WTC11 (cell line): ENCODE measurements at regions not wholly inside any gene's neighbourhood (a gene's known extent, or its start where the extent isn't known, plus 50 kb on each side); places are given as distances from the start of the nearest gene placed in this dataset.

Source experiments
- ATAC-seq: fragments of 200-7000 bp; cut with Tn5 transposase; 2 replicates; pipeline ENCODE4 v1.10.0; 2021; ENCODE audit warnings: mild to moderate bottlenecking, moderate library complexity
- CTCF ChIA-PET: fragments of 300-600 bp; sonication (Branson Sonifier 250); formaldehyde crosslinking; loops from one replicate; lab custom pipeline; 2021; ENCODE audit warnings: antibody characterized with exemption; lab: Charles Lee
- POLR2A ChIA-PET: fragments of 350-600 bp; sonication (Branson Sonifier 250); formaldehyde crosslinking; loops from one replicate; lab custom pipeline; 2021; ENCODE audit warnings: antibody characterized with exemption; lab: Charles Lee
- DNase-seq: peaks from one replicate; pipeline ENCODE4 v3.0.0; 2021; ENCODE audit warnings: low spot score
- H3K27ac Mint-ChIP-seq: 2 replicates; pipeline ENCODE4 v1.8.0; 2021; ENCODE audit warnings: mixed read lengths
- H3K27me3 Mint-ChIP-seq: 2 replicates; pipeline ENCODE4 v1.8.0; 2021; ENCODE audit warnings: low read depth, mild to moderate bottlenecking, moderate library complexity, mixed read lengths
- H3K36me3 Mint-ChIP-seq: 2 replicates; pipeline ENCODE4 v1.8.0; 2021; ENCODE audit warnings: mixed read lengths
- H3K4me1 Mint-ChIP-seq: 2 replicates; pipeline ENCODE4 v1.8.0; 2022; ENCODE audit warnings: mixed read lengths
- H3K4me3 Mint-ChIP-seq: 2 replicates; pipeline ENCODE4 v1.8.0; 2021; ENCODE audit warnings: mild to moderate bottlenecking, moderate library complexity, mixed read lengths
- H3K9me3 Mint-ChIP-seq: 2 replicates; pipeline ENCODE4 v1.8.0; 2021; ENCODE audit warnings: mixed read lengths
- ELF4 ChIP-seq: sonication (generic); formaldehyde crosslinking; IDR thresholded peaks from 2 replicates; pipeline ENCODE4 v1.8.1; 2022; ENCODE audit warnings: low read depth, mild to moderate bottlenecking, moderate library complexity, missing genetic modification reagents
- ETV6 ChIP-seq: sonication (generic); formaldehyde crosslinking; IDR thresholded peaks from 2 replicates; pipeline ENCODE4 v1.8.1; 2022; ENCODE audit warnings: mild to moderate bottlenecking, missing genetic modification reagents
- FOXJ3 ChIP-seq: sonication (generic); formaldehyde crosslinking; IDR thresholded peaks from 2 replicates; pipeline ENCODE4 v1.9.0; 2021; ENCODE audit warnings: missing genetic modification reagents, mild to moderate bottlenecking, borderline replicate concordance
- FOXP1 ChIP-seq: sonication (generic); formaldehyde crosslinking; IDR thresholded peaks from 2 replicates; pipeline ENCODE4 v1.8.0; 2022; ENCODE audit warnings: missing genetic modification reagents, mild to moderate bottlenecking, moderate library complexity, borderline replicate concordance
- GRHL2 ChIP-seq: fragments of 250-450 bp; sonication (Bioruptor Pico); IDR thresholded peaks from 2 replicates; pipeline ENCODE4 v1.8.0; 2022; ENCODE audit warnings: mild to moderate bottlenecking, moderate library complexity; ENCODE audit not compliant: insufficient replicate concordance, severe bottlenecking
- GTF2I ChIP-seq: fragments of 250-450 bp; sonication (Bioruptor Pico); conservative IDR thresholded peaks from 2 replicates; pipeline ENCODE4 v1.4.0; 2021; ENCODE audit warnings: mild to moderate bottlenecking
- IRF2 ChIP-seq: sonication (generic); formaldehyde crosslinking; IDR thresholded peaks from 2 replicates; pipeline ENCODE4 v1.8.0; 2022; ENCODE audit warnings: low read depth, missing genetic modification reagents, borderline replicate concordance
- MAX ChIP-seq: sonication (generic); formaldehyde crosslinking; IDR thresholded peaks from 2 replicates; pipeline ENCODE4 v1.8.0; 2022; ENCODE audit warnings: mild to moderate bottlenecking, missing genetic modification reagents
- NR2C2 ChIP-seq: sonication (generic); formaldehyde crosslinking; IDR thresholded peaks from 2 replicates; pipeline ENCODE4 v1.8.0; 2022; ENCODE audit warnings: mild to moderate bottlenecking, missing genetic modification reagents
- PRDM15 ChIP-seq: sonication (generic); formaldehyde crosslinking; IDR thresholded peaks from 2 replicates; pipeline ENCODE4 v1.8.0; 2022; ENCODE audit warnings: missing genetic modification reagents
- PRRX2 ChIP-seq: fragments of 250-450 bp; sonication (Bioruptor Pico); IDR thresholded peaks from 2 replicates; pipeline ENCODE4 v1.8.0; 2021; ENCODE audit warnings: mild to moderate bottlenecking
- SMAD4 ChIP-seq: sonication (generic); formaldehyde crosslinking; IDR thresholded peaks from 2 replicates; pipeline ENCODE4 v1.8.0; 2022; ENCODE audit warnings: mild to moderate bottlenecking, missing genetic modification reagents
- TCF7 ChIP-seq: sonication (generic); formaldehyde crosslinking; IDR thresholded peaks from 2 replicates; pipeline ENCODE4 v1.8.0; 2022; ENCODE audit warnings: mild to moderate bottlenecking, low read depth, missing genetic modification reagents, moderate library complexity
- TEAD4 ChIP-seq: sonication (generic); formaldehyde crosslinking; IDR thresholded peaks from 2 replicates; pipeline ENCODE4 v1.8.0; 2022; ENCODE audit warnings: mild to moderate bottlenecking, missing genetic modification reagents
- ZBTB43 ChIP-seq: sonication (generic); formaldehyde crosslinking; IDR thresholded peaks from 2 replicates; pipeline ENCODE4 v1.8.1; 2023; ENCODE audit warnings: mild to moderate bottlenecking, missing genetic modification reagents
- ZMAT4 ChIP-seq: fragments of 250-450 bp; sonication (Bioruptor Pico); IDR thresholded peaks from 2 replicates; pipeline ENCODE4 v1.9.0; 2021; ENCODE audit warnings: mild to moderate bottlenecking
- ZNF138 ChIP-seq: sonication (generic); formaldehyde crosslinking; conservative IDR thresholded peaks from 2 replicates; pipeline ENCODE4 v1.8.1; 2022; ENCODE audit warnings: mild to moderate bottlenecking, moderate library complexity, missing genetic modification reagents
- ZNF219 ChIP-seq: sonication (generic); formaldehyde crosslinking; IDR thresholded peaks from 2 replicates; pipeline ENCODE4 v1.8.0; 2023; ENCODE audit warnings: missing genetic modification reagents, mild to moderate bottlenecking, borderline replicate concordance
- ZNF232 ChIP-seq: sonication (generic); formaldehyde crosslinking; IDR thresholded peaks from 2 replicates; pipeline ENCODE4 v1.8.0; 2022; ENCODE audit warnings: mild to moderate bottlenecking, missing genetic modification reagents
- ZNF396 ChIP-seq: fragments of 250-450 bp; sonication (Bioruptor Pico); IDR thresholded peaks from 2 replicates; pipeline ENCODE4 v1.8.0; 2021; ENCODE audit warnings: mild to moderate bottlenecking, moderate library complexity, borderline replicate concordance
- ZNF416 ChIP-seq: fragments of 250-450 bp; sonication (Bioruptor Pico); IDR thresholded peaks from 2 replicates; pipeline ENCODE4 v1.9.0; 2021; ENCODE audit warnings: mild to moderate bottlenecking, inconsistent platforms
- TF ChIP-seq, protein P1 (sequence below): sonication (generic); formaldehyde crosslinking; IDR thresholded peaks from 2 replicates; pipeline ENCODE4 v1.8.0; 2022; ENCODE audit warnings: mild to moderate bottlenecking, missing genetic modification reagents
- TF ChIP-seq, protein P2 (sequence below): sonication (generic); formaldehyde crosslinking; conservative IDR thresholded peaks from 2 replicates; pipeline ENCODE4 v1.8.1; 2022; ENCODE audit warnings: mild to moderate bottlenecking, missing genetic modification reagents

DNA sequence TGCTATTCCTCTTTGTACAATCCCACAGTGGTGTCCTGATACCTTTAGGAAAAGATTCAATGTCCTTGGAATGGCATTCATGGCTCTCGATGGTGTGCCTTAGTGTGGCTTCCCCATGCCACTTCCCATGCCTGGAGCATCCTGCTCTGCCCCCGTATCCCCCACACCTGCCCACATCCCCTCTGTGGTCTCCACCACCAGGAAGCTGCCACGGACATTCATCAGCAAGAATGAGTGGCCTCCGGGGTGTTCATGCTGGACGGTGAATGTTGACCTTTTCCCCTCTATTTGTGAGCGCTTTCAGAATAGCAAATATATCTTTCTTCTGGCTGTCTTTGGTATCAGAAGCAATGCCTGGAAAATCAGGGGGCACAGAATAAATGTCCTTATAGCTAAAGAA lies 262.0 kb upstream of the NRP1 start:
- ATAC-seq = no peak
- no peak for DNase-seq
- Mint-ChIP-seq H3K27me3 (no peaks in the 10 kb centered on the region), H3K9me3 (peaks cover 24% of the 10 kb centered on the region), H3K4me1 (peaks cover 4% of the 10 kb centered on the region; the same call in 1 of the 2 replicates), H3K4me3 (no peak overlapping the region), H3K36me3 (peaks cover 13% of the 10 kb centered on the region)
- POLR2A ChIA-PET = no interaction called here
- CTCF ChIA-PET = no interaction called here
- TF ChIP-seq FOXJ3 (CRISPR knock-in tag) = no peak
- no peak for TF ChIP-seq SMAD4 (CRISPR knock-in tag)
- TF ChIP-seq MAX (CRISPR knock-in tag) = no peak
- no peak for TF ChIP-seq NR2C2 (CRISPR knock-in tag)
- TF ChIP-seq ZNF232 (CRISPR knock-in tag) = no peak
- TF ChIP-seq ZNF416 = no peak
- no peak for TF ChIP-seq GTF2I
- no peak for TF ChIP-seq ETV6 (CRISPR knock-in tag)
- TF ChIP-seq, protein P1, sequence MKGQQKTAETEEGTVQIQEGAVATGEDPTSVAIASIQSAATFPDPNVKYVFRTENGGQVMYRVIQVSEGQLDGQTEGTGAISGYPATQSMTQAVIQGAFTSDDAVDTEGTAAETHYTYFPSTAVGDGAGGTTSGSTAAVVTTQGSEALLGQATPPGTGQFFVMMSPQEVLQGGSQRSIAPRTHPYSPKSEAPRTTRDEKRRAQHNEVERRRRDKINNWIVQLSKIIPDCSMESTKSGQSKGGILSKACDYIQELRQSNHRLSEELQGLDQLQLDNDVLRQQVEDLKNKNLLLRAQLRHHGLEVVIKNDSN = no peak
- TF ChIP-seq PRRX2 (CRISPR knock-in tag) = no peak
- TF ChIP-seq, all 79 proteins: peak for 0
- H3K27ac Mint-ChIP-seq = no peak overlapping the region

- POLR2A ChIA-PET = no interaction called here
- no peak overlapping the region for H3K27ac Mint-ChIP-seq
- DNase-seq = no peak
- peaks cover 14% of the 10 kb centered on the region for H3K36me3 Mint-ChIP-seq
- ATAC-seq = no peak
- TF ChIP-seq, protein P2, sequence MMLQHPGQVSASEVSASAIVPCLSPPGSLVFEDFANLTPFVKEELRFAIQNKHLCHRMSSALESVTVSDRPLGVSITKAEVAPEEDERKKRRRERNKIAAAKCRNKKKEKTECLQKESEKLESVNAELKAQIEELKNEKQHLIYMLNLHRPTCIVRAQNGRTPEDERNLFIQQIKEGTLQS = no peak
- TF ChIP-seq NR2C2 (CRISPR knock-in tag) (no peak), ZNF219 (no peak), ZNF138 (CRISPR knock-in tag) (no peak), ZNF396 (CRISPR knock-in tag) (no peak), TEAD4 (no peak)
- no peaks in the 10 kb centered on the region for H3K4me1 Mint-ChIP-seq
- CTCF ChIA-PET = no interaction called here
- no peak overlapping the region for H3K4me3 Mint-ChIP-seq
- H3K27me3 Mint-ChIP-seq = no peaks in the 10 kb centered on the region
- H3K9me3 Mint-ChIP-seq = peaks cover 24% of the 10 kb centered on the region
Observed at GRCh38 chr10:33594475-33594874, 260.0 kb upstream of the NRP1 start.

GRCh38 chr10:33588974-33589600 lies 254.6 kb upstream of the NRP1 start:
- H3K36me3 Mint-ChIP-seq = peaks cover 38% of the 10 kb centered on the region

More at GRCh38 chr10:33588974-33589600, 254.6 kb upstream of the NRP1 start:
- ATAC-seq = no peak
- Mint-ChIP-seq H3K4me1 (no peaks in the 10 kb centered on the region), H3K27ac (no peak overlapping the region), H3K27me3 (no peaks in the 10 kb centered on the region; the same call in 1 of the 2 replicates), H3K9me3 (peaks cover 57% of the 10 kb centered on the region), H3K4me3 (no peak overlapping the region)
- DNase-seq = no peak
- CTCF ChIA-PET = no interaction called here
- POLR2A ChIA-PET = no interaction called here
- no peak for TF ChIP-seq ZNF396 (CRISPR knock-in tag)
- TF ChIP-seq GRHL2 (CRISPR knock-in tag) = no peak
- no peak for TF ChIP-seq ZNF416
- no peak for TF ChIP-seq ETV6 (CRISPR knock-in tag)
- TF ChIP-seq FOXP1 (CRISPR knock-in tag) = no peak
- no peak for TF ChIP-seq ZMAT4 (CRISPR knock-in tag)
- TF ChIP-seq ZBTB43 (CRISPR knock-in tag) = no peak
- TF ChIP-seq ELF4 (CRISPR knock-in tag) = no peak
- TF ChIP-seq PRDM15 (CRISPR knock-in tag) = no peak
- no peak for TF ChIP-seq TCF7
- no peak for TF ChIP-seq IRF2 (CRISPR knock-in tag)
